Natural killer cell treated with Interleukin-12 subunit alpha and Interleukin-12 subunit beta and Interleukin-15 and Interleukin-18, amount 100 ng/mL, for 72 hours (primary cell): ENCODE measurements at regions not wholly inside any gene's neighbourhood (a gene's known extent, or its start where the extent isn't known, plus 50 kb on each side); places are given as distances from the start of the nearest gene placed in this dataset.
A peak's percentile ranks its signal among the peaks of the same experiment; 100 is the strongest.

Experiments
- ATAC-seq, 2 donors: fragments of 150-1000 bp; cut with Tn5 transposase in 1 of 2; sonication (Bioruptor Pico), chemical (Tn5 transposase) in 1 of 2; 2 replicates each; pipeline ENCODE4 v1.10.0; 2021
- DNase-seq: peaks from one replicate; pipeline ENCODE4 v3.0.0; 2022; ENCODE audit warnings: low spot score
- H3K27ac Mint-ChIP-seq, 2 donors: 1 replicate in 1 of 2; 2 replicates in 1 of 2; pipeline ENCODE4 v1.8.0; 2022; ENCODE audit warnings: mixed read lengths in 2 of 2, mild to moderate bottlenecking in 1 of 2, moderate library complexity in 1 of 2
- H3K27me3 Mint-ChIP-seq, 2 donors: 1 replicate in 1 of 2; 2 replicates in 1 of 2; pipeline ENCODE4 v1.8.0; 2022; ENCODE audit warnings: mixed read lengths in 2 of 2
- H3K36me3 Mint-ChIP-seq: one replicate; pipeline ENCODE4 v1.8.0; 2022; ENCODE audit warnings: mixed read lengths
- H3K4me1 Mint-ChIP-seq, 2 donors: 1 replicate in 1 of 2; 2 replicates in 1 of 2; pipeline ENCODE4 v1.8.0; 2022; ENCODE audit warnings: low read depth in 2 of 2, mixed read lengths in 2 of 2, mild to moderate bottlenecking in 1 of 2
- H3K4me3 Mint-ChIP-seq: one replicate; pipeline ENCODE4 v1.8.0; 2022; ENCODE audit warnings: mixed read lengths
- H3K9me3 Mint-ChIP-seq: 2 replicates; pipeline ENCODE4 v1.8.0; 2022; ENCODE audit warnings: mixed read lengths

- no peak overlapping the region for H3K27ac Mint-ChIP-seq
- ATAC-seq: no peak
- no peaks in the 10 kb centered on the region for H3K9me3 Mint-ChIP-seq
- peaks cover 3 to 6% of the 10 kb centered on the region in 2 donors for H3K4me1 Mint-ChIP-seq
- peaks cover 6 to 13% of the 10 kb centered on the region in 2 donors for H3K27me3 Mint-ChIP-seq
- DNase-seq: no peak
- no peaks in the 10 kb centered on the region for H3K36me3 Mint-ChIP-seq
- H3K4me3 Mint-ChIP-seq: no peak overlapping the region
Observed at GRCh38 chr12:89080793-89081465, 271.4 kb downstream of the DUSP6 start.

GRCh38 chr12:89075880-89076540 lies 276.3 kb downstream of the DUSP6 start:
- ATAC-seq (no peak), DNase-seq (no peak)
- H3K4me1 Mint-ChIP-seq: peaks cover 6 to 7% of the 10 kb centered on the region in 2 donors
- H3K27ac Mint-ChIP-seq: no peak overlapping the region
- H3K36me3 Mint-ChIP-seq: no peaks in the 10 kb centered on the region
- H3K9me3 Mint-ChIP-seq: no peaks in the 10 kb centered on the region
- no peak overlapping the region for H3K4me3 Mint-ChIP-seq
- no peaks in the 10 kb centered on the region for H3K27me3 Mint-ChIP-seq

GRCh38 chr12:89073659-89074058 lies 278.6 kb downstream of the DUSP6 start:
- ATAC-seq (no peak), DNase-seq (no peak)
- Mint-ChIP-seq H3K27ac (no peak overlapping the region), H3K36me3 (no peaks in the 10 kb centered on the region), H3K4me1 (peaks cover 6 to 7% of the 10 kb centered on the region in 2 donors), H3K4me3 (no peak overlapping the region), H3K9me3 (no peaks in the 10 kb centered on the region), H3K27me3 (peaks cover 2 to 3% of the 10 kb centered on the region in 2 donors)

GRCh38 chr12:89073027-89073398 lies 279.3 kb downstream of the DUSP6 start:
- peaks cover 3 to 6% of the 10 kb centered on the region in 2 donors for H3K27me3 Mint-ChIP-seq
- peak overlapping the region in 1 of 2 donors; percentile 73 for H3K27ac Mint-ChIP-seq
- no peak overlapping the region for H3K4me3 Mint-ChIP-seq
- DNase-seq (no peak), ATAC-seq (peak in 1 of 2 donors; percentile 61)
- H3K9me3 Mint-ChIP-seq: no peaks in the 10 kb centered on the region
- peaks cover 6 to 7% of the 10 kb centered on the region in 2 donors for H3K4me1 Mint-ChIP-seq
- H3K36me3 Mint-ChIP-seq: no peaks in the 10 kb centered on the region

GRCh38 chr12:89072294-89073026 lies 279.8 kb downstream of the DUSP6 start:
- H3K27me3 Mint-ChIP-seq: peaks cover 3 to 6% of the 10 kb centered on the region in 2 donors
- peaks cover 6 to 7% of the 10 kb centered on the region in 2 donors for H3K4me1 Mint-ChIP-seq
- peak overlapping the region in 1 of 2 donors; percentile 73 for H3K27ac Mint-ChIP-seq
- DNase-seq: no peak
- peak; percentile 20 to 74 for ATAC-seq
- H3K9me3 Mint-ChIP-seq: no peaks in the 10 kb centered on the region
- H3K4me3 Mint-ChIP-seq: no peak overlapping the region
- no peaks in the 10 kb centered on the region for H3K36me3 Mint-ChIP-seq

GRCh38 chr12:89070603-89071002 lies 281.7 kb downstream of the DUSP6 start:
- Mint-ChIP-seq H3K4me3 (no peak overlapping the region), H3K9me3 (no peaks in the 10 kb centered on the region), H3K27ac (peak overlapping the region in 1 of 2 donors; percentile 52)

GRCh38 chr12:89069431-89069830 lies 282.9 kb downstream of the DUSP6 start:
- Mint-ChIP-seq H3K27me3 (peaks cover 11 to 15% of the 10 kb centered on the region in 2 donors), H3K9me3 (no peaks in the 10 kb centered on the region), H3K4me1 (peaks cover 13 to 17% of the 10 kb centered on the region in 2 donors), H3K27ac (no peak overlapping the region), H3K36me3 (no peaks in the 10 kb centered on the region), H3K4me3 (no peak overlapping the region)
- no peak for DNase-seq
- ATAC-seq: no peak

More at GRCh38 chr12:89070603-89071002, 281.7 kb downstream of the DUSP6 start:
- H3K27me3 Mint-ChIP-seq: peaks cover 6 to 15% of the 10 kb centered on the region in 2 donors
- H3K4me1 Mint-ChIP-seq: peaks cover 8 to 12% of the 10 kb centered on the region in 2 donors
- no peak for DNase-seq
- H3K36me3 Mint-ChIP-seq: no peaks in the 10 kb centered on the region
- ATAC-seq: no peak

- Mint-ChIP-seq H3K27ac (no peak overlapping the region), H3K27me3 (peaks cover 13 to 23% of the 10 kb centered on the region in 2 donors), H3K36me3 (no peaks in the 10 kb centered on the region), H3K4me1 (peaks cover 10 to 13% of the 10 kb centered on the region in 2 donors), H3K9me3 (no peaks in the 10 kb centered on the region), H3K4me3 (no peak overlapping the region)
- DNase-seq (no peak), ATAC-seq (no peak)
Observed at GRCh38 chr12:89067421-89068187, 284.7 kb downstream of the DUSP6 start.

- Mint-ChIP-seq H3K4me1 (peaks cover 7 to 10% of the 10 kb centered on the region in 2 donors), H3K27ac (no peak overlapping the region), H3K9me3 (no peaks in the 10 kb centered on the region), H3K36me3 (no peaks in the 10 kb centered on the region), H3K4me3 (no peak overlapping the region), H3K27me3 (peaks cover 13 to 26% of the 10 kb centered on the region in 2 donors)
- ATAC-seq: peak; percentile 62 to 89
- DNase-seq: no peak
Observed at GRCh38 chr12:89064780-89065179, 287.5 kb downstream of the DUSP6 start.

GRCh38 chr12:89064151-89064550 lies 288.1 kb downstream of the DUSP6 start:
- no peaks in the 10 kb centered on the region for H3K9me3 Mint-ChIP-seq
- H3K4me3 Mint-ChIP-seq: no peak overlapping the region
- DNase-seq: no peak
- no peaks in the 10 kb centered on the region for H3K36me3 Mint-ChIP-seq
- peaks cover 7 to 10% of the 10 kb centered on the region in 2 donors for H3K4me1 Mint-ChIP-seq
- ATAC-seq: no peak
- H3K27me3 Mint-ChIP-seq: peaks cover 10 to 26% of the 10 kb centered on the region in 2 donors
- no peak overlapping the region for H3K27ac Mint-ChIP-seq

- H3K27me3 Mint-ChIP-seq: peaks cover 10 to 20% of the 10 kb centered on the region in 2 donors
- peaks cover 7 to 10% of the 10 kb centered on the region in 2 donors for H3K4me1 Mint-ChIP-seq
- ATAC-seq: no peak
- no peak overlapping the region for H3K4me3 Mint-ChIP-seq
- H3K9me3 Mint-ChIP-seq: no peaks in the 10 kb centered on the region
- no peak overlapping the region for H3K27ac Mint-ChIP-seq
- DNase-seq: no peak
- H3K36me3 Mint-ChIP-seq: no peaks in the 10 kb centered on the region
Observed at GRCh38 chr12:89062996-89063395, 289.3 kb downstream of the DUSP6 start.

- no peaks in the 10 kb centered on the region for H3K36me3 Mint-ChIP-seq
- ATAC-seq (no peak), DNase-seq (no peak)
- H3K4me3 Mint-ChIP-seq: no peak overlapping the region
- no peaks in the 10 kb centered on the region for H3K9me3 Mint-ChIP-seq
- H3K27ac Mint-ChIP-seq: peak overlapping the region in 1 of 2 donors; percentile 56
- H3K27me3 Mint-ChIP-seq: peaks cover 5 to 11% of the 10 kb centered on the region in 2 donors
- H3K4me1 Mint-ChIP-seq: peaks cover 4 to 6% of the 10 kb centered on the region in 2 donors
Observed at GRCh38 chr12:89059721-89060541, 292.4 kb downstream of the DUSP6 start.

- no peaks in the 10 kb centered on the region for H3K9me3 Mint-ChIP-seq
- no peak overlapping the region for H3K27ac Mint-ChIP-seq
- no peak overlapping the region for H3K4me3 Mint-ChIP-seq
- ATAC-seq (no peak), DNase-seq (no peak)
- no peaks in the 10 kb centered on the region for H3K36me3 Mint-ChIP-seq
- no peaks in the 10 kb centered on the region for H3K4me1 Mint-ChIP-seq
- peaks cover 2 to 10% of the 10 kb centered on the region in 2 donors for H3K27me3 Mint-ChIP-seq
Observed at GRCh38 chr12:89059056-89059455, 293.2 kb downstream of the DUSP6 start.
